OCI-LY7 (cell line): ENCODE measurements at regions not wholly inside any gene's neighbourhood (a gene's known extent, or its start where the extent isn't known, plus 50 kb on each side); places are given as distances from the start of the nearest gene placed in this dataset.

Source experiments
- BruUV-seq: library from RNA; stranded (reverse); fragments of 400-500 nt; replicated peaks from 2 replicates; lab custom pipeline; 2021; lab: Mats Ljungman, UMichigan
- CTCF ChIA-PET: fragments of 300-600 bp; sonication (Branson Sonifier 250); formaldehyde crosslinking; loops from one replicate; lab custom pipeline; 2022; ENCODE audit warnings: antibody characterized with exemption; ENCODE audit not compliant: unreplicated experiment; lab: Charles Lee
- POLR2A ChIA-PET: fragments of 300-600 bp; sonication (Branson Sonifier 250); formaldehyde crosslinking; loops from one replicate; lab custom pipeline; 2022; ENCODE audit warnings: antibody characterized with exemption; lab: Charles Lee
- DNase-seq: peaks from one replicate; pipeline ENCODE4 v3.0.0-alpha.2; 2015; ENCODE audit warnings: low spot score
- H2AFZ ChIP-seq: fragments of 200-600 bp; sonication (generic), shearing (Covaris generic); 2 replicates; pipeline ENCODE4 v1.6.1; 2014; ENCODE audit warnings: mild to moderate bottlenecking, antibody characterized with exemption, low read length, moderate library complexity
- H3K27ac ChIP-seq: fragments of 200-600 bp; sonication (generic); 2 replicates; pipeline ENCODE4 v1.5.1; 2014; ENCODE audit warnings: mixed run types, low read depth, mild to moderate bottlenecking, moderate library complexity, low read length, inconsistent platforms; ENCODE audit not compliant: poor library complexity, severe bottlenecking
- H3K36me3 ChIP-seq: fragments of 200-600 bp; sonication (generic); 2 replicates; pipeline ENCODE4 v1.6.1; 2014; ENCODE audit warnings: mild to moderate bottlenecking, antibody characterized with exemption, low read length, moderate library complexity, mixed read lengths; ENCODE audit not compliant: insufficient read depth
- H3K4me1 ChIP-seq: fragments of 200-600 bp; sonication (generic); 2 replicates; pipeline ENCODE4 v1.5.1; 2014; ENCODE audit warnings: mild to moderate bottlenecking, low read length; ENCODE audit not compliant: insufficient read depth, poor library complexity, severe bottlenecking
- H3K4me2 ChIP-seq: fragments of 200-600 bp; sonication (generic); 2 replicates; pipeline ENCODE4 v1.6.1; 2014; ENCODE audit warnings: mild to moderate bottlenecking, low read length
- H3K4me3 ChIP-seq: fragments of 200-600 bp; sonication (generic); 2 replicates; pipeline ENCODE4 v1.5.1; 2014; ENCODE audit warnings: mild to moderate bottlenecking, low read depth, low read length; ENCODE audit not compliant: poor library complexity, severe bottlenecking
- H3K79me2 ChIP-seq: fragments of 200-600 bp; sonication (generic); 2 replicates; pipeline ENCODE4 v1.6.1; 2016; ENCODE audit warnings: low read depth, mild to moderate bottlenecking, low read length, moderate library complexity, mixed read lengths; ENCODE audit not compliant: insufficient read depth
- H3K9me2 ChIP-seq: fragments of 200-600 bp; sonication (generic); 2 replicates; pipeline ENCODE4 v1.6.1; 2016; ENCODE audit warnings: mild to moderate bottlenecking, low read length, mixed read lengths; ENCODE audit not compliant: insufficient read depth
- H3K9me3 ChIP-seq: fragments of 200-600 bp; sonication (generic); 2 replicates; pipeline ENCODE4 v1.6.1; 2014; ENCODE audit warnings: mild to moderate bottlenecking, mixed run types, low read length, mixed read lengths
- H4K20me1 ChIP-seq: fragments of 200-600 bp; sonication (generic); 2 replicates; pipeline ENCODE4 v1.6.1; 2014; ENCODE audit warnings: mild to moderate bottlenecking, antibody characterized with exemption, low read length, moderate library complexity, mixed read lengths; ENCODE audit not compliant: insufficient read depth
- EZH2phosphoT487 ChIP-seq: fragments of 200-600 bp; sonication (generic); IDR thresholded peaks from 2 replicates; pipeline ENCODE4 v1.6.1; 2018; ENCODE audit warnings: low read depth, borderline replicate concordance, mild to moderate bottlenecking, mixed run types, antibody characterized with exemption, low read length, moderate library complexity, mixed read lengths
- intact Hi-C: fragments of 100-400 bp; cut with micrococcal nuclease; formaldehyde crosslinking; loops from one replicate; pipeline ENCODE4 v1.10.0; 2022; ENCODE audit not compliant: unreplicated experiment
- TF ChIP-seq, protein P1 (sequence below): fragments of 200-600 bp; sonication (generic); conservative IDR thresholded peaks from 2 replicates; pipeline ENCODE4 v1.5.1; 2014; ENCODE audit warnings: mild to moderate bottlenecking, antibody characterized with exemption, low read length, moderate library complexity, mixed read lengths

DNA sequence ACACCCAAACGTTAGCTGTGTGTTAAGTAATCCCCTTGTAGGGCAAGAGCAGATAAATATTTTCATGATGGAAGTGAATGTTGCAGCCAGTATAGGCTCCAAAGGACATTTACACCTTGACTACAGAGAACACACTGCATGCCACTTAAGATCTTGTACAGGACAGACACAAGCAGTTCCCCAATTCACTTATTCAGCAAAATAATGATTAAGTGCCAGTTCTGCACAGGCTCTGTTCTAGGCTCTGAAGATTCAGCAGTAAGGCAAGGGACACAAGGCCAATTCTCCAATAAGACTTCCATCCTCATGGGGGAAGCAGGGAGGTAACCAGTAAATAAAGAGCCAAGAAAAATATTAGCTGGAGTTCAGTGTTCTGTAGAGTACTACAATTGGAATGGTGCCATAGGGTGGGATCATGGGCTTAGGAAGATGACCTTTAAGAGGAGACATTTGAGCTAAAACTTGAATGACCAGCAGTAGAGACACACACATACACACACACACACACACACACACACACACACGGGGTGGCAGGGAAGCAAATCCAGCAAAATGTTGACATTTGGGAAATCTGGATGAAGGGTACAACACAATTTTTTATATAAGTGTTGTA lies 199.9 kb upstream of the JUN start:
- ChIA-PET CTCF (no interaction called here), POLR2A (no interaction called here)
- Histone ChIP-seq H2AFZ (no peak overlapping the region), H3K4me3 (no peak overlapping the region), H3K36me3 (no peaks in the 10 kb centered on the region), H3K27ac (no peak overlapping the region), H3K9me2 (no peaks in the 10 kb centered on the region), H3K4me2 (no peak overlapping the region), H3K4me1 (peaks cover 7% of the 10 kb centered on the region), H3K9me3 (no peaks in the 10 kb centered on the region), H4K20me1 (no peaks in the 10 kb centered on the region), H3K79me2 (no peaks in the 10 kb centered on the region)
- no peak for TF ChIP-seq EZH2phosphoT487
- TF ChIP-seq, protein P1, sequence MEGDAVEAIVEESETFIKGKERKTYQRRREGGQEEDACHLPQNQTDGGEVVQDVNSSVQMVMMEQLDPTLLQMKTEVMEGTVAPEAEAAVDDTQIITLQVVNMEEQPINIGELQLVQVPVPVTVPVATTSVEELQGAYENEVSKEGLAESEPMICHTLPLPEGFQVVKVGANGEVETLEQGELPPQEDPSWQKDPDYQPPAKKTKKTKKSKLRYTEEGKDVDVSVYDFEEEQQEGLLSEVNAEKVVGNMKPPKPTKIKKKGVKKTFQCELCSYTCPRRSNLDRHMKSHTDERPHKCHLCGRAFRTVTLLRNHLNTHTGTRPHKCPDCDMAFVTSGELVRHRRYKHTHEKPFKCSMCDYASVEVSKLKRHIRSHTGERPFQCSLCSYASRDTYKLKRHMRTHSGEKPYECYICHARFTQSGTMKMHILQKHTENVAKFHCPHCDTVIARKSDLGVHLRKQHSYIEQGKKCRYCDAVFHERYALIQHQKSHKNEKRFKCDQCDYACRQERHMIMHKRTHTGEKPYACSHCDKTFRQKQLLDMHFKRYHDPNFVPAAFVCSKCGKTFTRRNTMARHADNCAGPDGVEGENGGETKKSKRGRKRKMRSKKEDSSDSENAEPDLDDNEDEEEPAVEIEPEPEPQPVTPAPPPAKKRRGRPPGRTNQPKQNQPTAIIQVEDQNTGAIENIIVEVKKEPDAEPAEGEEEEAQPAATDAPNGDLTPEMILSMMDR: no peak
- DNase-seq: no peak
- intact Hi-C loops: no loop called here
- no TSS peak for BruUV-seq

DNA sequence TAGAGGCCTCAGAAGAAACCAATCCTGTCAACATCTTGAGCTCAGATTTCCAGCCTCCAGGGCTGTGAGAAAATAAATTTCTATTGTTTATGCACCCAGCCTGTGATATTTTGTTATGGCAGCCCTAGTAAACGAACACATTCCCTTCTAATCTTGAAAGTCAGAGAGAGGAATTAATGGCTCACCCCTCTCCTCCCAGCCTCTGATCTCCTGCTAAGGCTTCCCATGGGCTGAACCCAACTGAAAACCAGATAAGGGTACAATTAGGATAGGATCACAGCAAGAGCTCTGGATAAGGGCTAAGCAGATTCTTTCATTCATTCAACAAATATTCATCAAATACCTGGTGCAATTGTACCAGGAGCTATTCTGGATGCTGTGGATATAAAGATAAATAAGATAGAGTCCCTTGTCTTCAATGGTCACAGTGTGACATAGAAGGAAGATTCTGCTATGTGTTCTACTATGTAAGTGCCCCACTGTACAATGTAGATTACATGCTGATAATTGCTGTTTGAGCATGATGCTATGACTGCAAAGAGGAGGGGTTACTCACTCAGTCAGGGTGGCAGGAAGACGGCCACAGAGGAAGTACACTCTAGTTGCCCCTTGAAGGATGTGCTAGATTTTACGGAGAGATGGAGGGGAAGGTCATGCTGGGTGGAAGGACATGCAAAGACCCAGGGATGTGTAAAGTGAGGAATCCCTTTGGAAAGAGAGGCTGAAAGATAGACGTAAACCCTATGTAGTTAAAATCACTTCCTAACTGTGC lies 203.3 kb upstream of the JUN start:
- Histone ChIP-seq H3K27ac (no peak overlapping the region), H4K20me1 (no peaks in the 10 kb centered on the region), H2AFZ (no peak overlapping the region), H3K36me3 (no peaks in the 10 kb centered on the region), H3K9me2 (no peaks in the 10 kb centered on the region), H3K4me2 (no peak overlapping the region), H3K4me1 (peaks cover 11% of the 10 kb centered on the region), H3K4me3 (no peak overlapping the region), H3K79me2 (no peaks in the 10 kb centered on the region), H3K9me3 (no peaks in the 10 kb centered on the region)
- ChIA-PET POLR2A (interaction anchor here (0.7 kb wide), 1 partner anchor 26 kb away, joined by 3 read pairs; no protein-coding TSS in a partner anchor), CTCF (no interaction called here)
- TF ChIP-seq EZH2phosphoT487: no peak
- TF ChIP-seq, protein P1: no peak
- no TSS peak for BruUV-seq
- intact Hi-C loops: no loop called here
- peak; percentile 22 for DNase-seq

DNA sequence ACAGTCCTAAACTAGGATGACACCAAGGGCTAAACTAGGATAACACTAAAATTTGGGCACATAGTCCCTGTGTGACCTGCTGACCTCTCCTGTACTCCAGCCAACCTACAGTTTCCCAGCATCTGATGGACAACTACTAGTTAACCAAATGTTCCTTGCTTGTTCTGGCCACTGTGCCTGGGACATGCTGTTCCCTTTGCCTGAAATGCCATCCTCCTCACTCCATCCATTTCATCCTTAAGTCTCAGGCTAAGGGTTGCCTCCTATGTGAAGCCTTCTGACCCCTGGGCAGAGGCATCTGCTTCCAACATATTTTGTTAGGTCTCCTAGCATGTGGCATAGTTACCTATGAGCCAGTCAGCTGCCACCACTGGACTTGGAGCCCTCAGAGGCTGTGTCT lies 204.9 kb upstream of the JUN start:
- ChIA-PET POLR2A (no interaction called here), CTCF (no interaction called here)
- TF ChIP-seq, protein P1: no peak
- no peak for TF ChIP-seq EZH2phosphoT487
- Histone ChIP-seq H3K4me1 (peaks cover 11% of the 10 kb centered on the region), H3K9me2 (no peaks in the 10 kb centered on the region), H3K4me3 (no peak overlapping the region), H3K79me2 (no peaks in the 10 kb centered on the region), H2AFZ (no peak overlapping the region), H4K20me1 (no peaks in the 10 kb centered on the region), H3K27ac (no peak overlapping the region), H3K9me3 (no peaks in the 10 kb centered on the region), H3K36me3 (no peaks in the 10 kb centered on the region), H3K4me2 (no peak overlapping the region)
- DNase-seq: no peak
- intact Hi-C loops: no loop called here
- no TSS peak for BruUV-seq
